H9 (cell line): ENCODE measurements at regions not wholly inside any gene's neighbourhood (a gene's known extent, or its start where the extent isn't known, plus 50 kb on each side); places are given as distances from the start of the nearest gene placed in this dataset.

Experiments used
- DNase-seq: peaks from one replicate; pipeline ENCODE4 v3.0.0-alpha.2; 2017
- H2AFZ ChIP-seq: one replicate; pipeline ENCODE4 v1.6.1; 2013; ENCODE audit warnings: mild to moderate bottlenecking, low read length, control low read depth, moderate library complexity
- H2AK5ac ChIP-seq: 2 replicates; pipeline ENCODE4 v1.6.1; 2013; ENCODE audit warnings: low read length, control low read depth, mixed read lengths; ENCODE audit not compliant: insufficient read length
- H2BK120ac ChIP-seq: one replicate; pipeline ENCODE4 v1.6.1; 2013; ENCODE audit warnings: low read depth, mild to moderate bottlenecking, low read length, control low read depth, inconsistent platforms; ENCODE audit not compliant: poor library complexity, severe bottlenecking
- H2BK12ac ChIP-seq: 2 replicates; pipeline ENCODE4 v1.6.1; 2013; ENCODE audit warnings: low read length, control low read depth, mixed read lengths, low read depth; ENCODE audit not compliant: insufficient read length
- H2BK15ac ChIP-seq: 2 replicates; pipeline ENCODE4 v1.6.1; 2013; ENCODE audit warnings: low read depth, low read length, control low read depth
- H2BK20ac ChIP-seq: one replicate; pipeline ENCODE4 v1.6.1; 2013; ENCODE audit warnings: low read depth, mild to moderate bottlenecking, low read length, control low read depth, inconsistent platforms; ENCODE audit not compliant: poor library complexity, severe bottlenecking
- H2BK5ac ChIP-seq: 2 replicates; pipeline ENCODE4 v1.6.1; 2013; ENCODE audit warnings: low read length, control low read depth, mixed read lengths; ENCODE audit not compliant: insufficient read length
- H3K14ac ChIP-seq: 2 replicates; pipeline ENCODE4 v1.6.1; 2013; ENCODE audit warnings: low read length, control low read depth; ENCODE audit not compliant: insufficient read depth
- H3K18ac ChIP-seq: 2 replicates; pipeline ENCODE4 v1.6.1; 2013; ENCODE audit warnings: low read depth, mild to moderate bottlenecking, mixed read lengths, low read length, control low read depth; ENCODE audit not compliant: insufficient read length
- H3K23ac ChIP-seq: 2 replicates; pipeline ENCODE4 v1.6.1; 2013; ENCODE audit warnings: low read length, control low read depth, mixed read lengths, low read depth; ENCODE audit not compliant: insufficient read length
- H3K23me2 ChIP-seq: 2 replicates; pipeline ENCODE4 v1.6.1; 2013; ENCODE audit warnings: low read depth, mild to moderate bottlenecking, mixed read lengths, low read length, control low read depth; ENCODE audit not compliant: insufficient read length, poor library complexity, severe bottlenecking
- H3K27ac ChIP-seq: 2 replicates; pipeline ENCODE4 v1.5.1; 2013; ENCODE audit warnings: low read length, control low read depth, mixed read lengths, low read depth; ENCODE audit not compliant: insufficient read length
- H3K27me3 ChIP-seq: 2 replicates; pipeline ENCODE4 v1.6.1; 2013; ENCODE audit warnings: low read length, control low read depth, inconsistent platforms; ENCODE audit not compliant: insufficient read depth
- H3K4ac ChIP-seq: 2 replicates; pipeline ENCODE4 v1.6.1; 2013; ENCODE audit warnings: low read depth, mild to moderate bottlenecking, control low read depth, inconsistent platforms, low read length, moderate library complexity
- H3K4me1 ChIP-seq: 2 replicates; pipeline ENCODE4 v1.6.1; 2013; ENCODE audit warnings: low read length, control low read depth, inconsistent platforms; ENCODE audit not compliant: insufficient read depth
- H3K4me2 ChIP-seq: 2 replicates; pipeline ENCODE4 v1.6.1; 2013; ENCODE audit warnings: low read length, control low read depth, mixed read lengths; ENCODE audit not compliant: insufficient read length, insufficient read depth
- H3K56ac ChIP-seq: 2 replicates; pipeline ENCODE4 v1.6.1; 2013; ENCODE audit warnings: low read depth, mild to moderate bottlenecking, mixed read lengths, low read length, control low read depth; ENCODE audit not compliant: insufficient read length
- H3K79me1 ChIP-seq: 2 replicates; pipeline ENCODE4 v1.6.1; 2013; ENCODE audit warnings: low read depth, mild to moderate bottlenecking, moderate library complexity, low read length, control low read depth, inconsistent platforms; ENCODE audit not compliant: insufficient read depth, poor library complexity, severe bottlenecking
- H3K79me2 ChIP-seq: 2 replicates; pipeline ENCODE4 v1.6.1; 2013; ENCODE audit warnings: low read length, control low read depth, inconsistent platforms; ENCODE audit not compliant: insufficient read depth
- H3K9ac ChIP-seq: 2 replicates; pipeline ENCODE4 v1.6.1; 2013; ENCODE audit warnings: low read length, control low read depth, mixed read lengths; ENCODE audit not compliant: insufficient read length; ENCODE audit errors: extremely low read depth
- H3K9me3 ChIP-seq: one replicate; pipeline ENCODE4 v1.6.1; 2013; ENCODE audit warnings: low read depth, low read length, inconsistent platforms; ENCODE audit not compliant: control insufficient read depth
- H3T11ph ChIP-seq: one replicate; pipeline ENCODE4 v1.6.1; 2013; ENCODE audit warnings: mild to moderate bottlenecking, low read length, control low read depth, inconsistent platforms
- H4K20me1 ChIP-seq: one replicate; pipeline ENCODE4 v1.6.1; 2013; ENCODE audit not compliant: control insufficient read depth, insufficient read length, insufficient read depth
- H4K5ac ChIP-seq: 2 replicates; pipeline ENCODE4 v1.6.1; 2013; ENCODE audit warnings: low read depth, mild to moderate bottlenecking, mixed read lengths, low read length, control low read depth; ENCODE audit not compliant: insufficient read length
- H4K8ac ChIP-seq: replicated peaks from 2 replicates; pipeline ENCODE4 v1.6.1; 2013; ENCODE audit warnings: low read length, control low read depth, mixed read lengths, low read depth; ENCODE audit not compliant: insufficient read length
- H4K91ac ChIP-seq: 2 replicates; pipeline ENCODE4 v1.6.1; 2013; ENCODE audit warnings: low read depth, mild to moderate bottlenecking, moderate library complexity, mixed read lengths, low read length, control low read depth; ENCODE audit not compliant: insufficient read length
- H3K27ac Mint-ChIP-seq, 3 experiments: 2 replicates in 2 of 3; 3 replicates in 1 of 3; pipeline ENCODE4 v1.8.0; 2020 to 2021; ENCODE audit warnings: mixed read lengths in 3 of 3, mild to moderate bottlenecking in 1 of 3, moderate library complexity in 1 of 3
- H3K27me3 Mint-ChIP-seq: 2 replicates; pipeline ENCODE4 v1.8.0; 2021; ENCODE audit warnings: low read depth, mild to moderate bottlenecking, moderate library complexity, mixed read lengths
- H3K36me3 Mint-ChIP-seq, 3 experiments: 2 replicates in 2 of 3; 3 replicates in 1 of 3; pipeline ENCODE4 v1.8.0; 2020 to 2021; ENCODE audit warnings: low read depth in 3 of 3, mixed read lengths in 3 of 3; ENCODE audit not compliant: insufficient read depth in 1 of 3
- H3K4me1 Mint-ChIP-seq, 2 experiments: 2 replicates each; pipeline ENCODE4 v1.8.0; 2020; ENCODE audit warnings: mixed read lengths in 2 of 2
- H3K4me3 Mint-ChIP-seq, 2 experiments: 2 replicates in 1 of 2; 3 replicates in 1 of 2; pipeline ENCODE4 v1.8.0; 2020 to 2021; ENCODE audit warnings: mild to moderate bottlenecking in 2 of 2, mixed read lengths in 2 of 2, moderate library complexity in 1 of 2
- H3K9me3 Mint-ChIP-seq, 2 experiments: 2 replicates in 1 of 2; 3 replicates in 1 of 2; pipeline ENCODE4 v1.8.0; 2020; ENCODE audit warnings: mild to moderate bottlenecking in 2 of 2, mixed read lengths in 2 of 2, moderate library complexity in 1 of 2
- WGBS: extraction: QIAGEN DNeasy Blood & Tissue Kit; methylation state at CpG from one replicate; pipeline ENCODE4 v1.1.7; 2013; ENCODE audit warnings: missing lambda C conversion rate, low lambda C conversion rate, mixed read lengths; ENCODE audit not compliant: insufficient read length; ENCODE audit errors: extremely low coverage; 5-methylcytosine and 5-hydroxymethylcytosine counted together
- TF ChIP-seq, protein P1 (sequence below): fragments of 200-600 bp; sonication (generic); conservative IDR thresholded peaks from 3 replicates; pipeline ENCODE4 v1.8.0; 2021; ENCODE audit warnings: antibody characterized with exemption, mild to moderate bottlenecking

- Mint-ChIP-seq H3K4me1 (no peaks in the 10 kb centered on the region), H3K36me3 (peaks cover 4 to 42% (median 7%) of the 10 kb centered on the region in 3 experiments; a peak in 6 of 7 replicates), H3K27me3 (peaks cover 8% of the 10 kb centered on the region), H3K4me3 (no peak overlapping the region), H3K27ac (no peak overlapping the region), H3K9me3 (peaks cover 89 to 93% of the 10 kb centered on the region in 2 experiments)
- Histone ChIP-seq H3K79me1 (no peaks in the 10 kb centered on the region), H4K8ac (no peak overlapping the region), H4K5ac (no peak overlapping the region), H2BK120ac (no peak overlapping the region), H3K4me1 (no peaks in the 10 kb centered on the region), H2BK12ac (no peak overlapping the region), H3K4me2 (no peak overlapping the region), H2AFZ (no peak overlapping the region), H4K20me1 (no peaks in the 10 kb centered on the region), H2BK20ac (no peak overlapping the region), H3K79me2 (no peaks in the 10 kb centered on the region), H3K9me3 (peaks cover 64% of the 10 kb centered on the region), H3K14ac (no peak overlapping the region), H3K27me3 (no peaks in the 10 kb centered on the region), H3K4ac (no peak overlapping the region), H4K91ac (no peak overlapping the region), H2BK15ac (no peak overlapping the region), H3T11ph (no peak overlapping the region), H3K23me2 (no peaks in the 10 kb centered on the region), H3K27ac (no peak overlapping the region), H2AK5ac (no peak overlapping the region), H3K9ac (no peak overlapping the region), H3K23ac (no peak overlapping the region), H3K18ac (no peak overlapping the region), H3K56ac (no peak overlapping the region), H2BK5ac (no peak overlapping the region)
- TF ChIP-seq, protein P1, sequence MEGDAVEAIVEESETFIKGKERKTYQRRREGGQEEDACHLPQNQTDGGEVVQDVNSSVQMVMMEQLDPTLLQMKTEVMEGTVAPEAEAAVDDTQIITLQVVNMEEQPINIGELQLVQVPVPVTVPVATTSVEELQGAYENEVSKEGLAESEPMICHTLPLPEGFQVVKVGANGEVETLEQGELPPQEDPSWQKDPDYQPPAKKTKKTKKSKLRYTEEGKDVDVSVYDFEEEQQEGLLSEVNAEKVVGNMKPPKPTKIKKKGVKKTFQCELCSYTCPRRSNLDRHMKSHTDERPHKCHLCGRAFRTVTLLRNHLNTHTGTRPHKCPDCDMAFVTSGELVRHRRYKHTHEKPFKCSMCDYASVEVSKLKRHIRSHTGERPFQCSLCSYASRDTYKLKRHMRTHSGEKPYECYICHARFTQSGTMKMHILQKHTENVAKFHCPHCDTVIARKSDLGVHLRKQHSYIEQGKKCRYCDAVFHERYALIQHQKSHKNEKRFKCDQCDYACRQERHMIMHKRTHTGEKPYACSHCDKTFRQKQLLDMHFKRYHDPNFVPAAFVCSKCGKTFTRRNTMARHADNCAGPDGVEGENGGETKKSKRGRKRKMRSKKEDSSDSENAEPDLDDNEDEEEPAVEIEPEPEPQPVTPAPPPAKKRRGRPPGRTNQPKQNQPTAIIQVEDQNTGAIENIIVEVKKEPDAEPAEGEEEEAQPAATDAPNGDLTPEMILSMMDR, result no peak
- no peak for DNase-seq
- no CpG with 5 or more reads among the region's 13 CpGs for WGBS
Observed at GRCh38 chr14:105776924-105777323, 250.5 kb downstream of the TMEM121 start.
